Rectal smooth muscle tissue (tissue), 1 donor: ENCODE measurements at regions not wholly inside any gene's neighbourhood (a gene's known extent, or its start where the extent isn't known, plus 50 kb on each side); places are given as distances from the start of the nearest gene placed in this dataset.

Experiments used
- H3K27ac ChIP-seq: one replicate; pipeline ENCODE4 v1.7.0; 2013; ENCODE audit warnings: low read depth, low read length, inconsistent platforms
- H3K27me3 ChIP-seq: one replicate; pipeline ENCODE4 v1.7.0; 2013; ENCODE audit warnings: low read length; ENCODE audit not compliant: control insufficient read depth, insufficient read depth
- H3K36me3 ChIP-seq: one replicate; pipeline ENCODE4 v1.7.0; 2013; ENCODE audit warnings: low read length; ENCODE audit not compliant: control insufficient read depth, insufficient read depth
- H3K4me1 ChIP-seq: one replicate; pipeline ENCODE4 v1.7.0; 2013; ENCODE audit warnings: low read length; ENCODE audit not compliant: control insufficient read depth, insufficient read depth
- H3K4me3 ChIP-seq: one replicate; pipeline ENCODE4 v1.7.0; 2013; ENCODE audit warnings: low read length
- H3K9ac ChIP-seq: one replicate; pipeline ENCODE4 v1.7.0; 2013; ENCODE audit warnings: low read length

DNA sequence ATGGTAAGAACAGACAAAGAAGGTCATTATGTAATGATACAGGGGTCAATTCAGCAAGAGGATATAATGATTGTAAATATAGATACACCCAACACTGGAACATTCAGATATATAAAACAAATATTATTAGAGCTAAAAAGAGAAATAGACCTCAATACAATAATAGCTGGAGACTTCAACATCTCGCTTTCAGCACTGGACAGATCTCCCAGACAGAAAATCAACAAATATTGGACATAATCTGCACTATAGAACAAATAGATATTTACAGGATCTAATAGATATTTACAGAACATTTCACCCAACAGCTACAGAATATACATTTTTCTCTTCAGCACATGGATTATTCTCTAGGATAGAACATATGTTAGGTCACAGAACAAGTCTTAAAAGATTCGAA is 190.6 kb upstream of the RFX3 start:
- Histone ChIP-seq H3K36me3 (no peaks in the 10 kb centered on the region), H3K27me3 (no peaks in the 10 kb centered on the region), H3K4me1 (no peaks in the 10 kb centered on the region), H3K9ac (no peak overlapping the region), H3K27ac (no peak overlapping the region), H3K4me3 (no peak overlapping the region)

DNA sequence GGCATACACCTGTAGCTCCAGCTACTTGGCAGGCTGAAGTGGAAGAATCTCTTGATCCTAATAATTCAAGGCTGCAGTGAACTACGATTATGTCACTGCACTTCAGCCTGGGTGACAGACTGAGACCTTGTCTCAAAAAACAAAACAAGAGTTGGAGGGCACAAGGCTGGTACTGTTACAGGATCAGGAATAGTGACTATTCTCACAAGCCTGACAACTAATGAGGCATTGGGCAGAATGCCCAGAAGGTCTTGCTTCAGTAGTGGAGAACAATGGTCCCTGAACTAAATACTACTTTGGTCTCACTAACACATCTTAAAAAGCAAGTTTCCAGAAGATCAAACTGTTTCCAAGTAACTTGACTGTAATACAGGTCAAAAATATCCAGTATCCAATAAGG is 182.9 kb upstream of the RFX3 start:
- Histone ChIP-seq H3K27ac (no peak overlapping the region), H3K9ac (no peak overlapping the region)

DNA sequence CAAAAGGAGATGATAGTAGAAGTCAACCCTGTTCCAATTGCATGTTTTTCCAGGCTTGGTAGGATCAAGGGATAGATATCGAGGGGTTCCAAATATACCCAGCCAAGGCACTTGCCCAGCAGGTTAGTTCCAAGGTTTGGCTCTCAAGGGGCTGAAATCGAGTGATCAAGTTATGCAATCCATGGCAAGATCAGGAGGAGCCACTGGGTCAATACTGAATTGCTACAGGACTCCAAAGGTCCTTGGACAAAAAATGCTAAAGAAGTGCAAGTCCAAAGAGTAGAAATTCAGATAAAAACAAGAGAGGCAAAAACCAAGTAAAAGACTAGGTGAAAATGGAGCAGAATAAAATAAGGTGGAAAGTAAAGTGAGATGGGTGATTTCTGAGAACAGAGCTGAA is 179.1 kb upstream of the RFX3 start:
- Histone ChIP-seq H3K36me3 (no peaks in the 10 kb centered on the region), H3K9ac (no peak overlapping the region), H3K4me3 (no peak overlapping the region), H3K4me1 (no peaks in the 10 kb centered on the region), H3K27ac (no peak overlapping the region), H3K27me3 (no peaks in the 10 kb centered on the region)

More for the DNA sequence above, 182.9 kb upstream of the RFX3 start:
- no peak overlapping the region for H3K4me3 ChIP-seq
- no peaks in the 10 kb centered on the region for H3K36me3 ChIP-seq
- H3K4me1 ChIP-seq = no peaks in the 10 kb centered on the region
- H3K27me3 ChIP-seq = no peaks in the 10 kb centered on the region

DNA sequence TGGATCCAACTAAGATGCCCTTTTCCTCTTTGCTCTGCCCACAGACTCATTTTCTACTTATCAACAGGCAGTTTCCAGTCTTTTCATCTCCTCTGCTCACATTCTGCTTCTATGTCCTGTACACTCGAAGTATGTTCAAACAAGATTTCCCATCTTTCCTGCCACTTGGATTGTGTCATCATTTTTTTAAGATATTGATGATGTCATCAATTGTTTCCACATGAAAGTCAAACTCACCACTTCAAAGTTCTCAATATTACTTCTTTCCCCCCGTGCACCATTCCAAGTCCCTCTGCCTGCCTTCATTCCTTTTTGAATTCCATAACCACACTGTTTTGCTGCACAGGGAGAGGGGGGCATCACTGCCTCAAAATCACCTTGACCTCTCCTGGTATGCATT is 175.0 kb upstream of the RFX3 start:
- H3K9ac ChIP-seq = no peak overlapping the region
- no peak overlapping the region for H3K4me3 ChIP-seq
- H3K36me3 ChIP-seq = no peaks in the 10 kb centered on the region
- no peaks in the 10 kb centered on the region for H3K4me1 ChIP-seq
- H3K27ac ChIP-seq = no peak overlapping the region
- no peaks in the 10 kb centered on the region for H3K27me3 ChIP-seq

DNA sequence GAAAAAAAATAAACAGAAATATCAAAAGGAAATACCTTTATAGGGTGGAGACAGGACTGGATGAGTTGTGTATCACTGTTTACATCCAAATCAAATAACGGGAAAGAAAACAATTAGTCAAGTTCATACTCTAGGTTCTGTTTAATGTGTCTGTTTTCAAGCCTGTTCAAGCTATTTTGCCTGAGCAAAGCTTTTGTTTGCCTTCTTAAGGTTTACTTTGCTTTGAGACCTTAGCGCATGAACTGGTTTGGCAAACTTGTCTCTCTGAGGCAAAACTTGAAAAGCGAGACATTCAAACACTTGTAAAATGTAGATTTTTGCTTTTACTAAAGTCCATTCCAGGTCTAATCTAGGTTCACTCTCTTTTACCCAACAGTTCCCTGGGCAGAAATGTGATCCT is 174.1 kb upstream of the RFX3 start:
- Histone ChIP-seq H3K4me3 (no peak overlapping the region), H3K27ac (no peak overlapping the region), H3K9ac (no peak overlapping the region), H3K36me3 (no peaks in the 10 kb centered on the region), H3K27me3 (no peaks in the 10 kb centered on the region), H3K4me1 (no peaks in the 10 kb centered on the region)

DNA sequence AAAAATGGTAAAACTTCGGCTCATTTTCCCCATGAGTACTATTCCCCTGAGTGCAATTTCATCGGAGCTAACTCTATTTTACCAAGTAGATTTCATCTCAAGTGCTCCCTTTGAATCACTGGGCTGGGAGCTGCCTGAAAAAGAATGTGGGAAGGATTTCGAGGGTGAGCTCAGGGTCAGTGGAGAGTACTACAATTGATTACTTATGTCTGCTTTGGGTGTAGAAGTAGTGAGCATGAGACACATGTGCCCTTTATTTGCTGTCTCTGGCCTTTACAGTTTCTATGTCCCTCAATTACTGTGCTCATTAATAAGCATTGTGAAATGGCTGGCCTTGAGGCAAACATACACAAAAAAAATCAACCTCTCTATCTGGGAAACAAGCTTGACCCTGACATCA is 172.7 kb upstream of the RFX3 start:
- H3K27me3 ChIP-seq = no peaks in the 10 kb centered on the region
- H3K4me1 ChIP-seq = no peaks in the 10 kb centered on the region
- H3K9ac ChIP-seq = no peak overlapping the region
- H3K4me3 ChIP-seq = no peak overlapping the region
- H3K27ac ChIP-seq = no peak overlapping the region
- H3K36me3 ChIP-seq = no peaks in the 10 kb centered on the region

DNA sequence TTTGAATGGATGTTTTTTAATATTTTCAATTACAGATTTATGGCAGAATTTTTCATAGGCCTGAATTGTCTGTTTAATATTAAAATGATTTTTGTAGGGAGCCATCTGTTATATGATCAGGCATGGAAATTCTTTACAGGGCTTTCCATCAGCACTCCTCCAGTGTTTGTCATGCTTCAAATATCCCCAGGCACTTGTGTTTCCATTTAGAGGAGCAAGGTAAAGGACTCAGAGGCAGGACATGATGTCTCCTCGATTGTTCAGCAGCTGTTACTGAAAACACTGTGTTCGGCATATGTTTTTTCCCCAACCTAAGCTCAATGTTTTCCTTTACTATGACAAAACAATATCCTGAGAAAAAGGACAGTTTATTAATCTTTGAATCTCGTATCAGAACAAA is 172.3 kb upstream of the RFX3 start:
- Histone ChIP-seq H3K9ac (no peak overlapping the region), H3K4me1 (no peaks in the 10 kb centered on the region), H3K4me3 (no peak overlapping the region), H3K27ac (no peak overlapping the region), H3K36me3 (no peaks in the 10 kb centered on the region), H3K27me3 (no peaks in the 10 kb centered on the region)

DNA sequence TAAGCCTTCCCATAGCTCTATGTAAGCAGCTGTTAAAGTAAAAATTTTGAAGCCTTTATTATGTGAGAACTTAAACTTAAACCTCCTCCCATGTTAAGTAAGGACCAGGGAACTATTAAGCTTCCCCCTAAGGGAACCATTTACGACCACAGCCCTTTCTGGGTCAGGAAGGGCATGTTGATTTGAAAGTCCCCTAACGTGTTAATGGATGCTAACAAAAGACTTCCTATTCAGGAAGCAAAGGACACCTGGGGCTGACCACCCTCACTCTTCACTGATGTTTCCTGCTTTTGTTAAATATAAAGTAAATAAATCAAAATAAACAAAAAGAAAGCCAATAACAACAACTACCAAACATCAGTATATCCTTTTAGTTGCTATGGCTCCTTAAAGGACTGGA is 170.6 kb upstream of the RFX3 start:
- Histone ChIP-seq H3K27me3 (no peaks in the 10 kb centered on the region), H3K4me3 (no peak overlapping the region), H3K9ac (no peak overlapping the region), H3K27ac (no peak overlapping the region), H3K36me3 (no peaks in the 10 kb centered on the region), H3K4me1 (no peaks in the 10 kb centered on the region)

DNA sequence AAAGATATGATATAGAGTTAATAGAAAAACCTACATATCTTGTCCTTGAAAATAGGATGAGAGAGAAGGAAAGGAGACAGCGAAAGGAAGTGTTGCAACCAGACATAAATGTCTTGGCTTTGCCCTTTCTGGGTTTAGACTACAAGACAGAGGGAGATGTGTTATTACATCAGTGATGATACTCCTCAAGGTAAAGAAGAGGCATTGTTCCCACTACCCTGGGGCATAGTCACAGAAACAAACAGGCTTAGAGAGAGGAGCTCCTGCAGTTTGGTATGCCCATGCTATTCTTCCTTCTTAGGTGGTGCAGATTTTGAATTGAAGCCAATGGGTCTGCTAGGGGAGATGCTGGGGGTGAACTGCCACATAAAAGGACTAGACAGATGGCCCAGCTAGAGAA is 166.8 kb upstream of the RFX3 start:
- Histone ChIP-seq H3K27ac (no peak overlapping the region), H3K9ac (no peak overlapping the region), H3K36me3 (no peaks in the 10 kb centered on the region), H3K27me3 (no peaks in the 10 kb centered on the region), H3K4me1 (no peaks in the 10 kb centered on the region), H3K4me3 (no peak overlapping the region)

DNA sequence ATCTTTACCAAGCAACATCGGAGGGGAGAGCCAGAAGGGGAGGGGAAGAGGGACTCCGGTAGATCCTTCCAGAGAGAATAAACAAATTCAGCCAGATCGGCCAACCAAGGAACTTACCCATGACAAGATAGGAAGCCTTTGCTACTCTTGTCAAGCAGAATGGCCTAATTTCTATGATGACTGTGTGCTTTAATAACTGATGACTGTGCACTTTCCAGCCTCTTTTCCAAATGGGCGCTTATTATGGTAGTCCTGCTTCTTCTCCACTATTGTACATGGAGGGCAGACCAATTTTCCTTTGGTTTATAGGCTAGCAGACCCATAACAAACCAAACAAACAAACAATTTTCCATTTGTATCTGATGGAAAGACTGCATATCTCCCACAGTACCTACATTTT is 163.8 kb upstream of the RFX3 start:
- H3K27me3 ChIP-seq = no peaks in the 10 kb centered on the region
- no peak overlapping the region for H3K9ac ChIP-seq
- no peak overlapping the region for H3K4me3 ChIP-seq
- no peaks in the 10 kb centered on the region for H3K36me3 ChIP-seq
- H3K27ac ChIP-seq = no peak overlapping the region
- no peaks in the 10 kb centered on the region for H3K4me1 ChIP-seq

DNA sequence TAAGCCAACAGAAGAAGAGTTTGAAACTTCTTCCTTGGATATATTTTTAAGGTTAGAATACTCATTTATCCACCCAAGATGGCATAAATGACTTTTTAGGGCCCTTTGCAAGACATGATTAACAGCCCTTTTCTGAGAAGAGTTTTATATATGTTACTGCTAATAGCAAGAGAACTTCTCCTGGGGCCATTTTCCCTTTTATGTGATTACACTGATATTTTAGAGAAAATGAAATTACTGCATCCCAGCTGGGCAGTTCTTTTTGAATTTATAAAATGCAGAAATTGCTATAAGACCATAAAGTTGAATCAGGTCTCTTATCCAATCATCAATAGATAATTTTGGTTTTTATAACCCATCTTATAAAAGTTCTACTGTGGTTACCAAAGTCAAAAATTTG is 161.3 kb upstream of the RFX3 start:
- no peak overlapping the region for H3K9ac ChIP-seq
- no peak overlapping the region for H3K27ac ChIP-seq
- H3K36me3 ChIP-seq = no peaks in the 10 kb centered on the region
- no peaks in the 10 kb centered on the region for H3K27me3 ChIP-seq
- no peak overlapping the region for H3K4me3 ChIP-seq
- H3K4me1 ChIP-seq = no peaks in the 10 kb centered on the region

DNA sequence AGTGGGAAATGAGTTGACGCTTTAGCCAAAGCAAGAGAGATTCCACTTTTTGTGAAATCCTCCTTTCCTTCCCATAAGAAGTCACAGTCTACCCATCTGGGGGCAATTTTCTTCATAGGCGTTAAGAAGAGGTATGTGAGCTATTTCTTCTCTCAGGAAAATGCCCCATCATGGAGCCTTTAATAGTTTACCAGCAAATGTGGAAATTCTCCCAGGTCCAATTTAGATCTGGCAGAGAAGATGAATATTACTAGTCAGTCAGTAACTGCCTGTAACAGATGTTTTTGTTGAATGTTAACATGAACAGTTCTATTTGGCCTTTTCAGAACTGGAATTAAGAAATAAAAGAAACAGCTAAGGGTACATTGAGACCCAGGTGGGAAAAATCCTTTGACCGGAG is 156.4 kb upstream of the RFX3 start:
- H3K9ac ChIP-seq = no peak overlapping the region

DNA sequence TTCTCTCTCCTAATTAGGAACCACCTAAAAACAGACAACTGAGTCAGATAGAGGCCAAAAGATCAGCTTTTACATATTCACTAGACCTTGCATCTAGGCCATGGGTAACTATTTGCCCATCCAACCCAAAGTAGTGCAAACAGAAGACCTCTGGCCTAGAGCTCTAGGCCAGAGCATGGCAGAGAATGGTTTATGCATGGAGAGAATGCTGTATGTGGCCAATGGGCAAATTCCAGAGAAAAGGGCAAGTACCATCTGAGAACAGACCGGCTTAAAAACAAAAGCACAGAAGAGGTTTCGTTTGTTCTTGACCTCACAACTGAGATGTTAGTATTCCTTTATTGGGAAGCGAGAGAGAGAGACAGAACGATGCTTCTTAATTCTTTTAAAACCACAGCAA is 151.7 kb upstream of the RFX3 start:
- H3K36me3 ChIP-seq = no peaks in the 10 kb centered on the region
- H3K4me3 ChIP-seq = no peak overlapping the region
- no peak overlapping the region for H3K9ac ChIP-seq

More for the DNA sequence above, 156.4 kb upstream of the RFX3 start:
- H3K27me3 ChIP-seq = no peaks in the 10 kb centered on the region
- H3K4me3 ChIP-seq = no peak overlapping the region
- no peak overlapping the region for H3K27ac ChIP-seq
- H3K4me1 ChIP-seq = no peaks in the 10 kb centered on the region
- no peaks in the 10 kb centered on the region for H3K36me3 ChIP-seq

DNA sequence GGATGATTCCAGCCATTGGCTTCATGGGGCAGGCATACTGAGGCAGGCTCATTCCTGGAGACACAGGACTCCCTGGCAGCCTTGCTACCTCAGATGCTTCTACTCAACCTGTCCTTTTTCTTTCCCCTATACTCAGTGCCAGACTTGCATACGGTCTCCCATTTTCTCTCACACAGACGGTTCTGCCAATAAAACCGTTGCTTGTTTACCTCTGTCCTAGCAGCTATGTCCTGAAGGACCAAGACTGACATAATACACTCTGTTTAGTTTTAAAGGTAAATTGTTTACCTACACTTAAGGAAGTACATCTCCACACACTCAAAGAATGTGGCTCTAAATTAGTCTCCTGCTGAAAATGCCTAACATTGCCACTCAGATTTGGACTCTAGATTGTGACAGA is 151.0 kb upstream of the RFX3 start:
- H3K27ac ChIP-seq = no peak overlapping the region
- H3K9ac ChIP-seq = no peak overlapping the region
- H3K27me3 ChIP-seq = no peaks in the 10 kb centered on the region
- no peaks in the 10 kb centered on the region for H3K4me1 ChIP-seq
- no peaks in the 10 kb centered on the region for H3K36me3 ChIP-seq
- no peak overlapping the region for H3K4me3 ChIP-seq

More for the DNA sequence above, 151.7 kb upstream of the RFX3 start:
- Histone ChIP-seq H3K27me3 (no peaks in the 10 kb centered on the region), H3K4me1 (no peaks in the 10 kb centered on the region), H3K27ac (no peak overlapping the region)
